PFSK-1 (cell line): ENCODE measurements at regions not wholly inside any gene's neighbourhood (a gene's known extent, or its start where the extent isn't known, plus 50 kb on each side); places are given as distances from the start of the nearest gene placed in this dataset.

Source experiments
- FOXP2 ChIP-seq: optimal IDR thresholded peaks from 2 replicates; pipeline ENCODE3; 2011; ENCODE audit warnings: borderline replicate concordance, control low read depth, inconsistent platforms; ENCODE audit not compliant: insufficient read depth; ENCODE audit errors: extremely low read length, extremely low read depth
- POLR2AphosphoS5 ChIP-seq: IDR thresholded peaks from 2 replicates; pipeline ENCODE4 v1.6.1; 2012; ENCODE audit warnings: low read depth, mild to moderate bottlenecking, control low read depth, low read length, moderate library complexity
- SIN3A ChIP-seq: IDR thresholded peaks from 2 replicates; pipeline ENCODE4 v1.6.1; 2012; ENCODE audit warnings: mild to moderate bottlenecking, low read length, moderate library complexity, borderline replicate concordance; ENCODE audit not compliant: insufficient read depth
- TAF1 ChIP-seq: IDR thresholded peaks from 2 replicates; pipeline ENCODE4 v1.6.1; 2012; ENCODE audit warnings: low read length, control low read depth, borderline replicate concordance; ENCODE audit not compliant: insufficient read depth
- TF ChIP-seq, protein P1 (sequence below), 2 experiments: IDR thresholded peaks; 2 replicates each; pipeline versions ENCODE4 v1.6.1 to v1.8.0; 2011 to 2012; ENCODE audit warnings: low read depth in 2 of 2, low read length in 2 of 2, control low read depth in 1 of 2, inconsistent platforms in 1 of 2, mild to moderate bottlenecking in 1 of 2, moderate library complexity in 1 of 2; ENCODE audit not compliant: insufficient read depth in 1 of 2

DNA sequence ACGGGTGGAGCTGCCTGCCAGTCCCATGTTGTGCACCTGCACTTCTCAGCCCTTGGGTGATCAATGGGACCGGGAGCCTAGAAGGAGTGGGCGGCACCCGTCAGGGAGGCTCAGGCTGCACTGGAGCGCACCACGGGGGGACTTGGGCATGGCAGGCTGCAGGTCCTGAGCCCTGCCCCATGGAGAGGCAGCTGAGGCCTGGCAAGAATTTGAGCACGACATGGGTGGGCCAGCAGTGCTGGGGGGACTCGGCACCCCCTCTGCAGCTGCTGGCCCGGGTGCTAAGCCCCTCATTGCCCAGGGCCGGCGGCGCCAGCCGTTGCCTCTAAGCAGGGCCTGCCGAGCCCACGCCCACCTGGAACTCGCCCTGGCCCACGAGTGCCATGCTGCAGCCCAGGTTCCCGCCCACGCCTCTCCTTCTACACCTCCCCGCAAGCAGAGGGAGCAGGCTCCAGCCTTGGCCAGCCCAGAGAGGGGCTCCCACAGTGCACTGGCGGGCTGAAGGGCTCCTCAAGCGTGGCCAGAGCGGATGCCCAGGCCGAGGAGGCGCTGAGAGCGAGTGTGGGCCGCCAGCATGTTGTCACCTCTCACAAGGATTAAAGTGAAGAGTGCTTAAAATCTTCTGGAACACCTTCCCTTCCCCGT lies 372.0 kb downstream of the ETS1 start:
- TF ChIP-seq FOXP2 (no peak), POLR2AphosphoS5 (no peak), SIN3A (no peak), TAF1 (no peak)
- TF ChIP-seq, protein P1, sequence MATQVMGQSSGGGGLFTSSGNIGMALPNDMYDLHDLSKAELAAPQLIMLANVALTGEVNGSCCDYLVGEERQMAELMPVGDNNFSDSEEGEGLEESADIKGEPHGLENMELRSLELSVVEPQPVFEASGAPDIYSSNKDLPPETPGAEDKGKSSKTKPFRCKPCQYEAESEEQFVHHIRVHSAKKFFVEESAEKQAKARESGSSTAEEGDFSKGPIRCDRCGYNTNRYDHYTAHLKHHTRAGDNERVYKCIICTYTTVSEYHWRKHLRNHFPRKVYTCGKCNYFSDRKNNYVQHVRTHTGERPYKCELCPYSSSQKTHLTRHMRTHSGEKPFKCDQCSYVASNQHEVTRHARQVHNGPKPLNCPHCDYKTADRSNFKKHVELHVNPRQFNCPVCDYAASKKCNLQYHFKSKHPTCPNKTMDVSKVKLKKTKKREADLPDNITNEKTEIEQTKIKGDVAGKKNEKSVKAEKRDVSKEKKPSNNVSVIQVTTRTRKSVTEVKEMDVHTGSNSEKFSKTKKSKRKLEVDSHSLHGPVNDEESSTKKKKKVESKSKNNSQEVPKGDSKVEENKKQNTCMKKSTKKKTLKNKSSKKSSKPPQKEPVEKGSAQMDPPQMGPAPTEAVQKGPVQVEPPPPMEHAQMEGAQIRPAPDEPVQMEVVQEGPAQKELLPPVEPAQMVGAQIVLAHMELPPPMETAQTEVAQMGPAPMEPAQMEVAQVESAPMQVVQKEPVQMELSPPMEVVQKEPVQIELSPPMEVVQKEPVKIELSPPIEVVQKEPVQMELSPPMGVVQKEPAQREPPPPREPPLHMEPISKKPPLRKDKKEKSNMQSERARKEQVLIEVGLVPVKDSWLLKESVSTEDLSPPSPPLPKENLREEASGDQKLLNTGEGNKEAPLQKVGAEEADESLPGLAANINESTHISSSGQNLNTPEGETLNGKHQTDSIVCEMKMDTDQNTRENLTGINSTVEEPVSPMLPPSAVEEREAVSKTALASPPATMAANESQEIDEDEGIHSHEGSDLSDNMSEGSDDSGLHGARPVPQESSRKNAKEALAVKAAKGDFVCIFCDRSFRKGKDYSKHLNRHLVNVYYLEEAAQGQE (IDR thresholded peaks at IDR 0.05; ENCODE audit: insufficient read depth in 1 of 2, low read depth in 2 of 2, low read length in 2 of 2): no peak

DNA sequence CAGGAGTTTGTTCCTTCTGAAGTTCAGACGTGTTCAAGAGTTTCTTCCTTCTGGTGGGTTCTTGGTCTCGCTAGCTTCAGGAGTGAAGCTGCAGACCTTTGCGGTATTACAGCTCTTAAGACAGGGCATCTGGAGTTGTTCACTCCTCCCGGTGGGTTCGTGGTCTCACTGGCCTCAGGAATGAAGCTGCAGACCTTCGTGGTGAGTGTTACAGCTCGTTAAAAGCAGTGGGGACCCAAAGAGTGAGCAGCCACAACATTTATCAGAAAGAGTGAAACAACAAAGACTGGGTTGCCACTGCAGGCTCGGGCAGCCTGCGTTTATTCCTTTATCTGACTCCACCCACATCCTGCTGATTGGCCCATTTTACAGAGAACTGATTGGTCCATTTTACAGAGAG lies 373.1 kb downstream of the ETS1 start:
- TF ChIP-seq TAF1: no peak
- TF ChIP-seq FOXP2: no peak
- no peak for TF ChIP-seq SIN3A
- TF ChIP-seq POLR2AphosphoS5: no peak
- TF ChIP-seq, protein P1 (IDR thresholded peaks at IDR 0.05; ENCODE audit: insufficient read depth in 1 of 2, low read depth in 2 of 2, low read length in 2 of 2): no peak

DNA sequence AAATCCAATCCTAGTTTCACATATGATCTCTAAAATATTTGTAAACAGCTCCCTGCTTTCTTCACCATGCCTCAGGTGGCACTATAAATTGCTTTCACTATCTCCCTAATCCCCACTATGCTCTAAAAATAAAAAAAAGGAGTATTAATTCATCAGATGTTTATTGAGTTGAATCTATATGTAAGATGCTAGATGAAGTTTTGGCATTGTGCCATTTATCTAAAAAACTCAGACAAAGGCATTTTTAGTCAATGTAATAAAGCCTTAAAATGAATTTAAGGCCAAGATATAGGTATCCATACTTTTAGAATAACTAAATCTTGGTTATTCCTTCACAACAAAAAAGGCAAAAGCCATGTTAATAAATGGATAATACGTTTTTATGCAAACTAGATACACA lies 373.9 kb downstream of the ETS1 start:
- TF ChIP-seq, protein P1 (IDR thresholded peaks at IDR 0.05; ENCODE audit: insufficient read depth in 1 of 2, low read depth in 2 of 2, low read length in 2 of 2): no peak
- TF ChIP-seq FOXP2 (no peak), TAF1 (no peak), SIN3A (no peak), POLR2AphosphoS5 (no peak)

- TF ChIP-seq SIN3A (no peak), FOXP2 (no peak), POLR2AphosphoS5 (no peak), TAF1 (no peak)
- TF ChIP-seq, protein P1 (IDR thresholded peaks at IDR 0.05; ENCODE audit: insufficient read depth in 1 of 2, low read depth in 2 of 2, low read length in 2 of 2): no peak
Observed at GRCh38 chr11:128212324-128212723, 375.0 kb downstream of the ETS1 start.
